ENCODE measurements at regions not wholly inside any gene's neighbourhood (a gene's known extent, or its start where the extent isn't known, plus 50 kb on each side); places are given as distances from the start of the nearest gene placed in this dataset.

- H3K4me3 ChIP-seq (ENCODE audit: low read depth, low read length), result no peak overlapping the region
- no peak for TF ChIP-seq CTCF (IDR thresholded peaks at IDR 0.05; ENCODE audit: low read depth, low read length)
- no peaks in the 10 kb centered on the region for H3K4me1 ChIP-seq
- no peaks in the 10 kb centered on the region for H3K27me3 ChIP-seq
- no peaks in the 10 kb centered on the region for H3K36me3 ChIP-seq
- DNase-seq, result no peak
- no peaks in the 10 kb centered on the region for H3K9me3 ChIP-seq
These were observed 131.6 kb upstream of the TANK start for GRCh38 chr2:161028581-161028980.

- no peak for TF ChIP-seq CTCF (IDR thresholded peaks at IDR 0.05; ENCODE audit: low read depth, low read length)
These were observed 130.9 kb upstream of the TANK start for GRCh38 chr2:161029321-161029720.

GRCh38 chr2:161030260-161031063 lies 129.8 kb upstream of the TANK start:
- Histone ChIP-seq H3K4me1 (no peaks in the 10 kb centered on the region), H3K9me3 (no peaks in the 10 kb centered on the region), H3K4me3 (ENCODE audit: low read depth, low read length) (no peak overlapping the region), H3K36me3 (no peaks in the 10 kb centered on the region), H3K27me3 (no peaks in the 10 kb centered on the region)
- TF ChIP-seq CTCF (IDR thresholded peaks at IDR 0.05; ENCODE audit: low read depth, low read length), result no peak
- DNase-seq, result no peak

More at GRCh38 chr2:161029321-161029720, 130.9 kb upstream of the TANK start:
- H3K4me1 ChIP-seq, result no peaks in the 10 kb centered on the region
- DNase-seq, result no peak
- H3K9me3 ChIP-seq, result no peaks in the 10 kb centered on the region
- no peaks in the 10 kb centered on the region for H3K36me3 ChIP-seq
- H3K27me3 ChIP-seq, result no peaks in the 10 kb centered on the region
- no peak overlapping the region for H3K4me3 ChIP-seq (ENCODE audit: low read depth, low read length)

GRCh38 chr2:161031511-161031910 lies 128.7 kb upstream of the TANK start:
- H3K27me3 ChIP-seq, result no peaks in the 10 kb centered on the region
- no peaks in the 10 kb centered on the region for H3K9me3 ChIP-seq
- TF ChIP-seq CTCF (IDR thresholded peaks at IDR 0.05; ENCODE audit: low read depth, low read length), result no peak
- DNase-seq, result no peak
- no peaks in the 10 kb centered on the region for H3K36me3 ChIP-seq
- H3K4me3 ChIP-seq (ENCODE audit: low read depth, low read length), result no peak overlapping the region
- H3K4me1 ChIP-seq, result no peaks in the 10 kb centered on the region

GRCh38 chr2:161032635-161033034 lies 127.6 kb upstream of the TANK start:
- H3K36me3 ChIP-seq, result no peaks in the 10 kb centered on the region
- TF ChIP-seq CTCF (IDR thresholded peaks at IDR 0.05; ENCODE audit: low read depth, low read length), result no peak
- no peaks in the 10 kb centered on the region for H3K4me1 ChIP-seq
- no peaks in the 10 kb centered on the region for H3K9me3 ChIP-seq
- no peaks in the 10 kb centered on the region for H3K27me3 ChIP-seq
- no peak overlapping the region for H3K4me3 ChIP-seq (ENCODE audit: low read depth, low read length)
- DNase-seq, result no peak

GRCh38 chr2:161033059-161033660 lies 127.1 kb upstream of the TANK start:
- no peak for TF ChIP-seq CTCF (IDR thresholded peaks at IDR 0.05; ENCODE audit: low read depth, low read length)
- Histone ChIP-seq H3K4me1 (no peaks in the 10 kb centered on the region), H3K4me3 (ENCODE audit: low read depth, low read length) (no peak overlapping the region), H3K36me3 (no peaks in the 10 kb centered on the region), H3K27me3 (no peaks in the 10 kb centered on the region), H3K9me3 (no peaks in the 10 kb centered on the region)
- no peak for DNase-seq

Data from BE2C (cell line).